ENCODE measurements at regions not wholly inside any gene's neighbourhood (a gene's known extent, or its start where the extent isn't known, plus 50 kb on each side); places are given as distances from the start of the nearest gene placed in this dataset.

GRCh38 chr2:44879269-44880124 is 62.0 kb upstream of the SIX3 start:
- H3K9ac ChIP-seq (ENCODE audit: low read length), result no peak overlapping the region
- H3K27me3 ChIP-seq (ENCODE audit: insufficient read depth, low read length), result peaks cover 2% of the 10 kb centered on the region; the same call in 1 of the 2 replicates
- H3K36me3 ChIP-seq (ENCODE audit: control insufficient read depth in 1 of 2, insufficient read depth in 2 of 2, low read length in 2 of 2), result no peaks in the 10 kb centered on the region
- ATAC-seq (no peak), DNase-seq (ENCODE audit: low read depth, low spot score) (no peak)
- ChIA-PET CTCF (no interaction called here), RAD21 (ENCODE audit: low non-redundant PET in 1 of 2, low total read pairs in 2 of 2, uncharacterized antibody in 2 of 2, unreplicated experiment in 2 of 2) (no interaction called here), POLR2A (no interaction called here)
- no peak overlapping the region for H2AFZ ChIP-seq (ENCODE audit: low read depth, low read length, poor library complexity, severe bottlenecking)
- 0 out of 4 replicates have a peak, but pooled peaks cover 0 to 3% of the 10 kb centered on the region in 2 experiments for H3K9me3 ChIP-seq (ENCODE audit: control insufficient read depth in 1 of 2, insufficient read depth in 1 of 2, low read depth in 1 of 2, low read length in 2 of 2)
- H3K79me2 ChIP-seq (ENCODE audit: insufficient read depth, low read length), result no peaks in the 10 kb centered on the region
- no peaks in the 10 kb centered on the region for H4K20me1 ChIP-seq (ENCODE audit: insufficient read depth)
- no peak for TF ChIP-seq EZH2 (IDR thresholded peaks at IDR 0.05)
- TF ChIP-seq SP1 (IDR thresholded peaks at IDR 0.05; ENCODE audit: low read depth), result no peak
- H3K4me3 ChIP-seq (replicated peaks in 1 of 2; ENCODE audit: low read depth in 1 of 2, low read length in 2 of 2), result no peak overlapping the region
- intact Hi-C loops (cut with micrococcal nuclease), result no loop called here
- no peak overlapping the region for H3K27ac ChIP-seq (ENCODE audit: low read depth, low read length)
- BruUV-seq (replicated peaks), result no TSS peak
- no peak overlapping the region for H3K4me2 ChIP-seq (ENCODE audit: low read length)
- no peaks in the 10 kb centered on the region for H3K9me2 ChIP-seq (ENCODE audit: insufficient read depth)
- no peaks in the 10 kb centered on the region for H3K4me1 ChIP-seq (ENCODE audit: control insufficient read depth in 1 of 2, insufficient read depth in 2 of 2, low read length in 2 of 2)

- Histone ChIP-seq H3K36me3 (ENCODE audit: control insufficient read depth in 1 of 2, insufficient read depth in 2 of 2, low read length in 2 of 2) (no peaks in the 10 kb centered on the region), H3K9me2 (ENCODE audit: insufficient read depth) (no peaks in the 10 kb centered on the region), H2AFZ (ENCODE audit: low read depth, low read length, poor library complexity, severe bottlenecking) (no peak overlapping the region), H3K27me3 (ENCODE audit: insufficient read depth, low read length) (peaks cover 8% of the 10 kb centered on the region; the same call in 1 of the 2 replicates), H3K4me1 (ENCODE audit: control insufficient read depth in 1 of 2, insufficient read depth in 2 of 2, low read length in 2 of 2) (no peaks in the 10 kb centered on the region), H3K9me3 (ENCODE audit: control insufficient read depth in 1 of 2, insufficient read depth in 1 of 2, low read depth in 1 of 2, low read length in 2 of 2) (0 out of 4 replicates have a peak, but pooled peaks cover 0 to 2% of the 10 kb centered on the region in 2 experiments), H3K27ac (ENCODE audit: low read depth, low read length) (no peak overlapping the region), H3K79me2 (ENCODE audit: insufficient read depth, low read length) (no peaks in the 10 kb centered on the region), H3K4me3 (replicated peaks in 1 of 2; ENCODE audit: low read depth in 1 of 2, low read length in 2 of 2) (no peak overlapping the region), H3K9ac (ENCODE audit: low read length) (no peak overlapping the region), H3K4me2 (ENCODE audit: low read length) (no peak overlapping the region), H4K20me1 (ENCODE audit: insufficient read depth) (no peaks in the 10 kb centered on the region)
- intact Hi-C loops (cut with micrococcal nuclease), result no loop called here
- ATAC-seq (no peak), DNase-seq (ENCODE audit: low read depth, low spot score) (no peak)
- ChIA-PET POLR2A (no interaction called here), RAD21 (ENCODE audit: low non-redundant PET in 1 of 2, low total read pairs in 2 of 2, uncharacterized antibody in 2 of 2, unreplicated experiment in 2 of 2) (no interaction called here), CTCF (no interaction called here)
- TF ChIP-seq YY1 (IDR thresholded peaks at IDR 0.05; ENCODE audit: extremely low read depth, insufficient replicate concordance, low read depth, low read length), result no peak
- TF ChIP-seq ZNF274 (IDR thresholded peaks at IDR 0.05; ENCODE audit: low read depth, low read length), result no peak
- no peak for TF ChIP-seq EZH2phosphoT487 (IDR thresholded peaks at IDR 0.05; ENCODE audit: borderline replicate concordance)
- TF ChIP-seq ELF1 (IDR thresholded peaks at IDR 0.05; ENCODE audit: borderline replicate concordance, low read depth), result no peak
- no TSS peak for BruUV-seq (replicated peaks)
These were observed 61.4 kb upstream of the SIX3 start for GRCh38 chr2:44880125-44880483.
